HG02759 (cell line): ENCODE measurements at regions not wholly inside any gene's neighbourhood (a gene's known extent, or its start where the extent isn't known, plus 50 kb on each side); places are given as distances from the start of the nearest gene placed in this dataset.
"Not testable (repeated sequence)": the region's sequence is repeated elsewhere in the genome, so short reads cannot be mapped to it uniquely, and the experiment has no call there.

Experiments
- ATAC-seq: cut with Tn5 transposase; IDR thresholded peaks from one replicate; pipeline ENCODE4 v1.9.1; 2021; ENCODE audit warnings: mild to moderate bottlenecking, moderate library complexity; ENCODE audit not compliant: unreplicated experiment

- ATAC-seq: no peak
Observed at GRCh38 chr17:13784434-13785095, 182.8 kb upstream of the HS3ST3A1 start.

GRCh38 chr17:13785981-13786598 lies 184.4 kb upstream of the HS3ST3A1 start:
- ATAC-seq: no peak

GRCh38 chr17:13787636-13788035 lies 185.9 kb upstream of the HS3ST3A1 start:
- ATAC-seq: no peak

GRCh38 chr17:13788385-13788784 lies 186.7 kb upstream of the HS3ST3A1 start:
- ATAC-seq: no peak

GRCh38 chr17:13792314-13792713 lies 190.6 kb upstream of the HS3ST3A1 start:
- no peak for ATAC-seq

- no peak for ATAC-seq
Observed at GRCh38 chr17:13793951-13794350, 192.2 kb upstream of the HS3ST3A1 start.

- ATAC-seq: no peak
Observed at GRCh38 chr17:13797863-13798262, 196.1 kb upstream of the HS3ST3A1 start.

- no peak for ATAC-seq
Observed at GRCh38 chr17:13806092-13806491, 204.4 kb upstream of the HS3ST3A1 start.

GRCh38 chr17:13807103-13807502 lies 205.4 kb upstream of the HS3ST3A1 start:
- ATAC-seq: no peak

GRCh38 chr17:13812350-13812749 lies 210.6 kb upstream of the HS3ST3A1 start:
- ATAC-seq: no peak

GRCh38 chr17:13813347-13814240 lies 211.9 kb upstream of the HS3ST3A1 start:
- no peak for ATAC-seq

- no peak for ATAC-seq
Observed at GRCh38 chr17:13822700-13823099, 221.0 kb upstream of the HS3ST3A1 start.

- ATAC-seq: no peak
Observed at GRCh38 chr17:13825526-13826040, 223.9 kb upstream of the HS3ST3A1 start.

GRCh38 chr17:13827118-13827517 lies 225.4 kb upstream of the HS3ST3A1 start:
- ATAC-seq: no peak

GRCh38 chr17:13833921-13834320 lies 232.2 kb upstream of the HS3ST3A1 start:
- no peak for ATAC-seq

GRCh38 chr17:13835151-13835550 lies 233.4 kb upstream of the HS3ST3A1 start:
- no peak for ATAC-seq

GRCh38 chr17:13837417-13837816 lies 231.9 kb upstream of the COX10 start:
- ATAC-seq: no peak

- no peak for ATAC-seq
Observed at GRCh38 chr17:13840254-13840653, 229.1 kb upstream of the COX10 start.

GRCh38 chr17:13843862-13844635 lies 225.3 kb upstream of the COX10 start:
- ATAC-seq: no peak

GRCh38 chr17:13851889-13852288 lies 217.4 kb upstream of the COX10 start:
- ATAC-seq: no peak

- not testable (repeated sequence) for ATAC-seq
Observed at GRCh38 chr17:13855730-13856129, 213.6 kb upstream of the COX10 start.
